GM12872 (cell line): ENCODE measurements at regions not wholly inside any gene's neighbourhood (a gene's known extent, or its start where the extent isn't known, plus 50 kb on each side); places are given as distances from the start of the nearest gene placed in this dataset.

ENCODE experiments used
- TF ChIP-seq, protein P1 (sequence below): IDR thresholded peaks from 3 replicates; pipeline ENCODE4 v1.5.1; 2011; ENCODE audit warnings: low read depth, mild to moderate bottlenecking, low read length, moderate library complexity; ENCODE audit not compliant: insufficient read depth

DNA sequence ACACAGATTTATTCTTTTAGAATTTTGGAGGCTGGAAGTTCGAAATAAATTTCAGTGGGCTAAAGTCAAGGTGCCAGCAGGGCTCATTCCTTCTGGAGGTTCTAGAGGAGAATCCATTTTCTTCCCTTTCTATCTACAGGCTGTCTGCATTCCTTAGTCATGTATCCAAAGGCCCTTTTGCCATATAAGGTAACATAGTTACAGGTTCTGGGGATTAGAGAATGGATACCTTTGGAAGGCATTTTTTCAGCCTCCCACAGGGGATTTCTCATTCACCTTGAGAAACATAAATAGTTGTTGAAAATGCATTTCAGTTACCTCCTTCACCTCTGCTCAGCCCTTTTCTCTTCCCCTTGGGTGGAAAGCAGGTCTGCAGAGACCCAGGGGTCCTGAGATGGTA is 280.0 kb upstream of the MAP3K1 start:
- TF ChIP-seq, protein P1, sequence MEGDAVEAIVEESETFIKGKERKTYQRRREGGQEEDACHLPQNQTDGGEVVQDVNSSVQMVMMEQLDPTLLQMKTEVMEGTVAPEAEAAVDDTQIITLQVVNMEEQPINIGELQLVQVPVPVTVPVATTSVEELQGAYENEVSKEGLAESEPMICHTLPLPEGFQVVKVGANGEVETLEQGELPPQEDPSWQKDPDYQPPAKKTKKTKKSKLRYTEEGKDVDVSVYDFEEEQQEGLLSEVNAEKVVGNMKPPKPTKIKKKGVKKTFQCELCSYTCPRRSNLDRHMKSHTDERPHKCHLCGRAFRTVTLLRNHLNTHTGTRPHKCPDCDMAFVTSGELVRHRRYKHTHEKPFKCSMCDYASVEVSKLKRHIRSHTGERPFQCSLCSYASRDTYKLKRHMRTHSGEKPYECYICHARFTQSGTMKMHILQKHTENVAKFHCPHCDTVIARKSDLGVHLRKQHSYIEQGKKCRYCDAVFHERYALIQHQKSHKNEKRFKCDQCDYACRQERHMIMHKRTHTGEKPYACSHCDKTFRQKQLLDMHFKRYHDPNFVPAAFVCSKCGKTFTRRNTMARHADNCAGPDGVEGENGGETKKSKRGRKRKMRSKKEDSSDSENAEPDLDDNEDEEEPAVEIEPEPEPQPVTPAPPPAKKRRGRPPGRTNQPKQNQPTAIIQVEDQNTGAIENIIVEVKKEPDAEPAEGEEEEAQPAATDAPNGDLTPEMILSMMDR = no peak

DNA sequence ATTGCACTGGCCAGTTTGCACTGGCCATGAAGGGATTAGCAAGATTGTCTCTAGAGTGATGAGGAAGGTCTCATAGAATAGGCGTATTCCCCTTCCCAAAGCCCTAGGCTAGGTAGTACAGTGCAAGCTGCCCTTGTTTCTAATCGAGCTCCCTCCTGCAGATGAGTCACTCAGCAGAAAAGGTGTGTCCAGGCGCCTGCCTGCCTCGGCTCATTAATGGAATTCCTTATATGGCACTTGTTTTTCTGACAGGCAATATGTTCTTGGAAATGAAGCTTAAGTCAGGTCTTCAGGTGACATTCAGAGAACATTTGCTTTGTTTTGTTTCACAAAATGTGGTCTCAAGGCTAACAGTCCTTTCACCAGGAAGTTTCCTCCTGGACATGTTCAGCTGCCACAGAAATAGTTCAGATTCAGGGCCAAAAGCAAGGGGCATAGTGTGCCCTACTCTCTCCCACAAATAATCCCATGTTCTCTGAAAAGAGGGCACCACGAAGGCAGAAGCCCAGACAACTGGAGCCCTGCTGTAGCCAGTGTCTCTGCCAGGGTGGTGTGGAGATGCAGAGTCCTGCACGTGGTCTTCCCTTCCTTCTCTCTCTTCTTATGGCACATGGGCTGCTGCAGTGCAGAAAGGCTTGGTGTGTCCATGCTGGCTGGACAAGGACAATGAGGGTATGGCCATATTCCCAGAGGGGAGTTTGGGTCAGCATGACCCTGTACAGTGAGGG is 281.1 kb upstream of the MAP3K1 start:
- TF ChIP-seq, protein P1 = no peak

DNA sequence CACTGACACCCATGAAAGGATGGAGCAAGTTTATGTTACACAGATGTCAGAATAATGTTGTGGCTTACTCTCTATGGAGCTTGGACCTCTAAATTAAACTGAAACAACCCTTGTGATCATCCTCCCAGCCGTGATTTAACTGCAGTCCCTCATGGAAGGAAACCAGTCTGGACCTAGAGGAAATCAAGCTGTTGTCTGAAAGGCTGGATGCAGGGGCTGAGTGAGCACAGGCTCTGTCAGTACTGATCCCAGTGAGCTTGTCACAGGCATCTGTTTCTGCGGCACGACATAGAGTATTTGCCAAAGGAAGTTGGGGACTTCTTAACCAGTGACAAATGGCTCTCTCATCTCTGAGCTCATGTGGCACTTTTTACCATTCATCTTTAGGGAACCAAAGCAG is 282.9 kb upstream of the MAP3K1 start:
- TF ChIP-seq, protein P1 = no peak

DNA sequence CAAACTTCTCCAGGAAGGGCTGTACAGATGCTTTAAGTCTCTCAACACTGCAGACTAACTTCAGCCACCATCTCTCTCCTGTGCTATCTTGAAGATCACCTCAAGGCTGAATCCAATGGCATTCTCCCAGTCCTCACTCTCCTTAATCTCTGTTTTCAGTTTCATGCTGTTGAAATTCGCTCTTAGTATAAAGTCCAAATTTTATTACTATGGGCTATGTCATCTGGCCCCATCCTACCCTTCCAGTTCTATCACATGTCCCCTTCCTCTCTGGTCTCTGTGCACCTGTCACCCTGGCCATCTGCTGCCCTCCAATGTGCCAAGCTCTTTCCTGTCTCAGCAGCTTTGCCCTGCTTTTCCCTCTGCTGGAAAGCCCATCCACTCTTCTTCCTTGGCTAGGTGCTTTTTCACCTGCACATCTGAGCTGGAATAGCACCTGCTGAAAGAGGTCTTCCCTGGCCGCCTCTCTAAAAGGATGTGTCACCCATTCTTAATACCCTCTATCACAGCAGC is 284.7 kb upstream of the MAP3K1 start:
- TF ChIP-seq, protein P1 = no peak

DNA sequence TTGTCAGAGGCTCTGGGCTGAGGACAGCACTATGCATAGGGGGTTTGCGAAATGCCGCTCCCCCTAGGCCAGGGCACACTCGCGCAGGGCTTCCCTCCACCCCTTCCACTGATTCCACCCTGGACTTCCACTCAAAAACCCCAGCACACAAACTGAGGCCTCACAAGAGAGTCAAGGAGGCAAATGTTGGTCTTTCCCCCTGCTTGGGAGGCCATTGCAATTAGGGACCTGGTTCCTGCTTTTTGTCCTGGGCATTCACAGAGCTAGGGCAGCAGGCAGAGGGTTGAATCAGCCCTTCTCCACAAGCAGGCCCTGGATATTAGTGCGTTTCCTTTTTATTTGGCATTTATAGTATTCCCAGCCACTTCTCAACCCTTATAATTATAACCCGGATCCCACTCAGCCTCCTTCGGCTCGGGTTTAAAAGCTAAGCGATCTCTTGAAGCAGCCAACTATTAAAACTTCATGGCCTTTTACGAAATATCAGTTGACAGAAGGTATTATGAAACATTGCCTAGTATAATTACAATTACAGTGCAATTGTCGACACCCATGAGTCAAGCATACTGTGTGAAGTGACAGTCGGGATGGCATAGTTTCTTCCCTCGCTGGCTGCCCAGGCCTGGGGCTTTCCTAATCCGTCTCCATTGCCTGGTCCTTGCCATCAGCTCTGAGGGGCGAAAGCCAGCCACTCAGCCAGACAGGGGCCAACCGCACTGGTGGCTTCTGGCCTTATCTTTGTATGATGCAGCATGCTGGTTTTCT is 285.5 kb upstream of the MAP3K1 start:
- TF ChIP-seq, protein P1 = no peak

DNA sequence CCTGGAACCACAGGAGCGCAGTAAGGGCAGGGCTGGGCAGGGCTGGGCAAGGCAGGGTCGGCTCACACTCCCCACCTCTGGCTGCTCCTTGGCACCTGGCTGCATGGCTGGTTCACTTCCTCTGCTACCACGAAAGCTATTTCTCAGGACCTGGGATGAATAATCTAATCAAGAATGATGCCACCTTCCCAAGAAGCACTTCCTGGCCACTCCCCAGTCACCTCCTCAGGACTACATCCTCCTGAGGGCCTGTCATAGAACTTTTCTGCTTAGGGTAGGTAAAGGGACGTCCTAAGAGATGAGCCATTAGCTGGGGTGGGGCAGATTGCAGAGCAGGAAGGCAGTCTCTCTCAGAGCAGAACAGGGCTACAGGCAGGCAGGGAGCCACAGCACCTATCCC is 288.2 kb upstream of the MAP3K1 start:
- TF ChIP-seq, protein P1 = no peak

DNA sequence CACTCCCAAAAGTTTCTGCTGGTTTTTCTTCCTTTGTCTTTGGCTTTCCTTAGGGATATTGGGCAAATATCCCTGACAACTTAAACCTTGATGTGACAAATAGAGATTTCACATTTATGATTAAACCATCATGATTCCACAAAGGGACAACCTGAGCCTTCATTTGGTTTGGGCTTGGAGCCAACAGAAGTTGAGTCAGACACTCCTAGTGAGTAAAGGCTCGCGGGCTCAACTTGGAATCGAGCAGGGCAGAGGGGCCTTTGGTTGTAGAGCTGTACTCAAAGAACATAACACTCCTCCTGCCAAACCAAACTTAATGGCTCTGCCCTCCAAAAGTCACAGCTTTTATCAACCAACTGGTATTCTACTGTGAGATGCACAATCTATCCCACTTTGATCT is 290.2 kb upstream of the MAP3K1 start:
- TF ChIP-seq, protein P1 = no peak
